NCI-H2081 (cell line): ENCODE measurements at regions not wholly inside any gene's neighbourhood (a gene's known extent, or its start where the extent isn't known, plus 50 kb on each side); places are given as distances from the start of the nearest gene placed in this dataset.

ENCODE experiments used
- DNase-seq, 2 experiments: peaks; one replicate each; lab custom pipeline; 2025; lab: John Stamatoyannopoulos, UW

DNA sequence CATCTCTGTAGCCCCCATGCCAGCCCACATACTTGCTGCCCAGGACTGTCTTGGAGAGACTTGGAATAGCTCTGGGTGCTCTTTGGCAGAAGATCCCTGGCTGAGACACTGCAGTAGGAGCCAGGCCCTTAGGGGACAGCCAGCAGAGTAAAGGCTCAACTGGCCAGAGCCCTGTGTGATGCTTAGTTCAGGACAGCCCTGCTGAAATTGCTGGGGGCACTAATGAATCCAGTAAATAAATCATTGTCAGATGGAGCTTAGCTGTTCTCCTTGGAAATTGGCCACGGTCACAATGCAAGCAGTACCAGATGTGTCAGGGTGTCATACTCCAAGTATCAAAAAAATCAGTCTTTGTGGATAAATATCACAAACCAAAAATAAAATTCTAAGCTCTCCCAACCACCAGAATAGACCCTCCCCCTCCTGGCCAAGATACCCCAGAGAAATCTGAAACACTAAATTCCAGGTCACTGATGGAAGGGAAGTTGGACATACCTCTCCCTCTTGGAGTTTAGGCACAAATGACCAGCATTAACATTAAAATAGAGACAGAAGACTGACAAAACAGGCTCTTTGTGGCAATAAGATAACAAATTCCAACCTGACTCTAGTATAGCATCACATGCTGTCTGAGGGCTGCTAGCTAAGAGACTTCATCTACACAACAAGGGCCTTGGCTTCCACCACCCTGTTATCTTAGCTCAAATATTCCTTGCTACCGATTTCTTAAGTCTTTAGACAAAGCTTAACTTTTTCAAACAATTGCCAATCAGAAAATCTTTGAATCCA is 83.2 kb upstream of the DNAH14 start:
- no peak for DNase-seq

GRCh38 chr1:224850446-224850845 is 79.0 kb upstream of the DNAH14 start:
- DNase-seq, result no peak

- peak; percentile 57 to 66 for DNase-seq
Observed at GRCh38 chr1:224851210-224851847, 78.1 kb upstream of the DNAH14 start.

DNA sequence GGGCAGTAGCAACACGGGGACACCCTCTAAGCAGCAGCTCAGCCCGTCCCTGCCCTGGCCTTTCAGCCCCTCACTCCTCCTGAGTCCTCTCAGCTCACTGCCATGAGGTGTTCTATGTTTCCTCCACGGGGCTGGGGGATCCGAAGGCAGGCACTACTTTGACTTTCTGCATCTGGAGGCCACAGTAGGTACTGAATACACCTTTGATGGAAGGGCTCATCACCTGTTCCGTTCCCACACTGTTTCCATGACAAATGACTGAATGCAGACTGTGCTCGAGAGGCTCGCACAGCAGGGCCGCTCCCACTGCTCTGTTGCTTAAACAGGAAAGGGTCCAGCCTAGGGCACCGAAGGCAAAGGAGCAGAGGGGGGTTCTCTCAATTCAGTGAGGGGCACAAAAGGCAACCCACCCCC is 77.6 kb upstream of the DNAH14 start:
- no peak for DNase-seq

GRCh38 chr1:224852901-224853568 is 76.4 kb upstream of the DNAH14 start:
- DNase-seq, result peak; percentile 36 to 52

- no peak for DNase-seq
Observed at GRCh38 chr1:224856973-224857372, 72.5 kb upstream of the DNAH14 start.

DNA sequence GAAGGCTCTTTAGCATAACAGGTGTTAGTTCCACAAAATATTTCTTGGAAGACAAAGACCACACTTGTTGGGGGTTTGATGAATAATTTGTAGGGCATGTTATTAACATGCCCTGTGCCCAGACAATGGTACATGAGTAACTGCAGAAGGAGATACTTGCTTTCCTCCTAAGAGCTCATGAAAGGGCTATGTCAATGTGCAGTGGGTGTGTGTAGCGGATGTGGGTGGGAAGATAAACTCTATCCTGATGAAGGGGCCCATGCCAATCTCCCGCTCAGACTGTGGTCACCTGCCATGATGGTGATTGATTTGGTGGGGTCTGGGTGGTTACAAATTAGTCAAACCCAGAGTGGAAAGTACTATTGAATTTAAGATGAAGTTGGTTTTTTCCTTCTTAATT is 69.8 kb upstream of the DNAH14 start:
- DNase-seq, result no peak

- DNase-seq, result no peak
Observed at GRCh38 chr1:224860488-224861338, 68.8 kb upstream of the DNAH14 start.

- no peak for DNase-seq
Observed at GRCh38 chr1:224861339-224861716, 68.1 kb upstream of the DNAH14 start.

DNA sequence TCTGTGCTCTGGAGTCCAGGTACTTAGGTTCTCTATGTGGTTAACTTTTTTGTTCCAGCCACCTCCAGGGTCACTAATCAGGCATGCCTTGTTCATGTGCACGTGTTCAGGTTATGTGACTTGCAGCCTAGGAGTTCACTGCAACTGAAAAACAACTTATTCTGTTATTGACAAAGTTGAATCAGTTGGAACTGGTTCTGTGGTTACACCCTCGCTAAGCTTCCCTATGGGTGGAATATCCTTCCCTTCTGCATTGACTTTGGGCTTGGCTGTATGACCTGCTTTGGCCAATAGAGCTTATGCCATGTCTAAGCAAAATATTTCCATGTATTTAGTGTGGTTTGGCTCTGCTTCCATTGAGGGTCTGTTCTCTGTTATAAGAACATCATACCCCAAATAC is 66.0 kb upstream of the DNAH14 start:
- DNase-seq, result no peak

DNA sequence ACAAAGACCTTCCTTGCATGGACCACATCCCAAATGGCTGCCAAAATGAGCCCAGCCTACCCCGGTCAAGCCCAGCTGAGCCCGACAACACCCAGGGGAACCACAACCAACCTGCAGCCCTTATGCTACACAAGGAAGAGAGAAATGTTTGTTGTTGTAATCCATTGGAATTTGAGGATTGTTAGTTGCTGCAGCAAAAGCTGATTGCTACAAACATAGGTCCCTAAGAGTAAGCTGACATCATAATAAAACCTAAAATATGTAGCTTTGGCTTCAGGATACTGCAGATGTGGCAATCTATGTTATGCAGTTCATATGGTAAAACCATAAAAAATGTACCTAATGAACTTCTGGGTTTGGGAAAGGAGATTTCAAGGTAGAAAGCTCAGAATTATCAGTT is 65.5 kb upstream of the DNAH14 start:
- no peak for DNase-seq

GRCh38 chr1:224865510-224865909 is 64.0 kb upstream of the DNAH14 start:
- no peak for DNase-seq

- DNase-seq, result no peak
Observed at GRCh38 chr1:224866940-224867339, 62.5 kb upstream of the DNAH14 start.

DNA sequence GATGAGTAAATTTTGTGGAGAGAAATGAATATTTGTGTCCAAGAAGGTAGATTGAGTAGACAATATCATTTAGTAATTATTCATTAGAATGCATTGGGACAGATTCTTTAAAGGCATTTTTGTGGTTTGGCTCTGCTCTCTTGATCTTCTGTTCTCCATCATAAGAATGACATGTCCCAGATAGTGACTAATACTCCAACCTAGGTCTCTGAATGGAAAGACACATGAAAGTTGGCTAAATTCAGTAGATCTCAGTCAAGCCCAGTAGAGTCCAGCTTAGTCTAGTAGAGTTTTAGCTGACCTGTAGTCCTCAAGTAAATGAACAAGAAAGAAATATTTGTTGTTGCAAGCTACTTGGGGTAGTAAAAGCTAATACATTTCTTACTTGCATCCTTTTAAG is 61.8 kb upstream of the DNAH14 start:
- DNase-seq, result no peak

DNA sequence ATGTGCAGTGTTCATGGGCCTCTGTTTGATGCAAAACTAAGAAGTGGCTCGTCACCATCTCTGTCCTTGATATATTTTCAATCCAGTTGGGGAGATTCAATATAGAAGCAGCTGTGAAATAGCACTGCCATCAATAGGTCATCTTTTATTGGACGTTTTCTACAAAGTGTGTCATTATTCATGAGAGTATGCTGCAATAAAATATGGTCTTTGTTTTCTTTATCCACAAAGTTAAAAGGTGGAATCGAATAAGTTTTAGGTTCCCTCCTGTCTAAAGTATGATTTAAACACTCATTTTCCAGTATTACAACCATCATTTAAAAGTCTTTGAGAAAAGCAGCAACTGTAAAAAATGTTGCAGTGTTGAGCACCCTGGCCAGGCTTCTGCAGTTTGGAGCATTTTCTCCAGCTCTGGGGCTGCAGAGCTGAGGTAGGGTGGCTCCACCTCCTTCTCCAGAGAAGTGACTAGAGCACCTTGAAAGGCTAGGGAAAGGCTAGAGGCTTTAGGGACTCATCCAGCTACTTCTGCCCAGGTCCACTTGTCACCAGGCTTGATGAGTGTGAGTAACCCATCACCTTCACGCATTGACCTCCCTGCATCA is 56.5 kb upstream of the DNAH14 start:
- DNase-seq, result no peak

- DNase-seq, result no peak
Observed at GRCh38 chr1:224873434-224874369, 55.8 kb upstream of the DNAH14 start.

DNA sequence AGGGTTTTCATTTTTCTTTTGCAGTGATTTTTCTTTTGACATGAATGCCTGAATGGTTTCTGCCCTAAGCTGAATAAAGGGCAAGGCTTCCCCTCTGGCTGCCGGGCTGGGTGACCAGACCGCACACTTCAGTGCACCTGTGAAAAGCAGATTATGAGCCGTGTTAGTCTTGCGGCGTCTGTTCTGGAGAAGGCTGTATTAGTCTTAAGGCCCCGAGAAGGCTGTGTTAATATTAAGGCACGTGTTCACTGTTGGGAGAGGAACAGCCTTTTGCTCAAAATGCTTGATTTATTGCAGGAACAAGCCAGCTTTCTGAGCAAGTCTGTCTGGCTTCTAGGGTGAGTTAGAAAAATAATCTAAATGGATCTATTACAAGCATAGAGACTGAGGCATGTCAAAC is 54.7 kb upstream of the DNAH14 start:
- no peak for DNase-seq

- DNase-seq, result no peak
Observed at GRCh38 chr1:224879162-224879803, 50.2 kb upstream of the DNAH14 start.
